HG02642 (cell line): ENCODE measurements at regions not wholly inside any gene's neighbourhood (a gene's known extent, or its start where the extent isn't known, plus 50 kb on each side); places are given as distances from the start of the nearest gene placed in this dataset.

Experiments
- ATAC-seq: cut with Tn5 transposase; IDR thresholded peaks from one replicate; pipeline ENCODE4 v1.9.1; 2021; ENCODE audit warnings: mild to moderate bottlenecking; ENCODE audit not compliant: unreplicated experiment, poor library complexity

DNA sequence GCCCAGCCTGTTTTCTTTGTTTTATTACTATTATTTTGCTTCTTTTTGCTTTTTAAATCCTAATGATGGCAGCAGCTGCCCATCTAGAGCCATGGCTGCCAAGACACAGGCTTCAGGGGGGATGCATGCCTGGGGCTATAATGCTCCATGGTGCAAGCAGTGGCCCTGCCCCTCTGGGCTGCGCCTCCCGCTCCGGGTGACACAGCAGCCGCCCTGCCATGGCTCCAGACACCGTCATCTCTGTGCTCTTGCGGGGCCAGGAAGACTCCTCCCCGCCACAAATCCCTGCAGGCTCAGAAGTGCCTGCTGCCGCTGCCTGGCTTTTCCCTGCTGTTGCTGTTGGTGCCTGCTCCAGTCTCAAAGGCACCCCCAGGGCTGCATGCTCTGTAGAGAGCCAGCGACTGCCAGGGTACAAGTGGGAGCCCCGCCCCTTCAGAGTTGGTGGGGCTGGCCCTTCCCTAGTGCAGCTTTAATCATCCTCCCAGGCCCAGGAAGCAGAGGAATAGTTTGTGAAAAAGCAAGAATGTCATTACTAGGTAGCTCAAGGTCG lies 581.5 kb downstream of the FGF9 start:
- no peak for ATAC-seq

DNA sequence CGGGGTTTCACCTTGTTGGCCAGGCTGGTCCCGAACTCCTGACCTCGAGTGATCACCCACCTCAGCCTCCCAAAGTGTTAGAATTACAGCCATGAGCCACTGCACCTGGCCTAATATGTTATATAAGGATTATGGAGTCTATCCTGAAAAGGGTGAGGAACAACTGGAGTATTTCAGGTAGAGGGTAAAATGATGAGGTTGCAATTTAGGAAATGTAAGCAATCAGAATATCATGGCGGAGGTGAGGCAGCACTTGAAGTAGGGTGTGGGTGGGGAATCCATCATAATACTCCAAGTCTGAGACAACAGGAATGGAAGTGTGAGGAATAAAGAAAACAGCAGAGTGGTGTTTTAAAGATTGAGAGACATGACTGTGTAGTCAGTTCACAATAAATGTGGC lies 582.2 kb downstream of the FGF9 start:
- ATAC-seq: no peak

DNA sequence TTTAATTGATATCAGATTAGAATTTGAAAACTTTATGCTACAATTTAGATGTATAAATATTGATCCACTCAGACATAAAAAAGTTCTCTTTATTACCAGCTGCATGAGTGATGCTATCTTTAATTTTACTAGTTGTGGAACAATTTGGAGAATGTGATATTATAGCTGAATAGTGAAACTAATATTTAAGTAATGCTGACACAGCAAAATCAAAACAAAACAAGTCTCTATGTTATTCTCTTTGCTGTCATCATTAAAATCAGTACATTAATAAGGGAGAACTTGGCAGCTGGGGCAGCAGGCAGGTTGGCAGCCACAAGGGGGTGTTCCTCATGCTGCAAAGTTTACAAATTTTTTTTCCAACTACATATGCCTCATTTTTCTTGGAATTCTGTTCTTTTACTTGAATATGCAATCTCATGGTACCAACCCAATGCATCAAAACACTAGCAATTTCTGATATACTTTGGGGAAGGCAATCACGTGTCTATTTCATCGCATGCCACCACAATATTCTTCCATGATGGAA lies 585.3 kb downstream of the FGF9 start:
- ATAC-seq: no peak

DNA sequence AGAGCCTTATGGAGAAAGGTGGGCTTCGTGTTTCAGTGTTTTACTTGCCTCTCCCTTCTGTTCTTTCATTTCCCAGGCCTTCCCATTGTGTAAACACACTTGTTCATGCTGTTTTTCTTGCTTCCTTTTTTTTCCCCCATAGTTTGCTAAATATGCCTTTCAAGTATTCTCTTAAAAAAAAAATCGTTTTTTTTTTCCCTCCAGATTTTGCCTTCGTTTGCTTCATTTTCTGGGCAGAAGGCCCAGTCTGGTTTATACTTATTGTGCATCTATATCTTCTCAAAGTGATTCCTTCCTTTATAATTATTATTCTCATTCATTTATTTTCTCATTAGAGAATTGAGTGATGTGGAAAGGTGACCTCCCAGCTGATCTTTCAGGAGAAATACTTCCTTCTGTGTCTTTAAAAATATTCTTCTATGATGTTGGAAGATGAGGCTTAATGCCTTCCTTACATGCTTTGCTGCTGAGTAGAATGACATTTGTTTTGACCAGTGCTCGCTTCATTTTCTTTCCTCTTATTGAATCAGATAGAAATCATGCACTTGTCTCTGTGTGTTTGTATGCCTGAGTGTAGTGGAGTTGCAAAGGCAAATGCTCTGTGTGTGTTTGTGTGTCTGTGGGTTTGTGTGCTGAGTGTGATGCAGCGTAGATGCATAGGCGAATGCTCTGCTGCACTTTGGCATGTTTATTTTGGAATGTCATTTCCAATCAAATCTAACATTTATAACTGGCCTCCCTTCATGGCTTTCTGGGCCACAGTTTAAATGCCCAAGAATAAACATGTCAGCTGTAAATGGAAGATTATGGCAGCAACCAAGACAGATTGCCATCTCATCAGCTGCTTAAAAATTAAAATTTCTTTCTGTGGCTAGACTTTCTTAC lies 591.4 kb downstream of the FGF9 start:
- no peak for ATAC-seq

DNA sequence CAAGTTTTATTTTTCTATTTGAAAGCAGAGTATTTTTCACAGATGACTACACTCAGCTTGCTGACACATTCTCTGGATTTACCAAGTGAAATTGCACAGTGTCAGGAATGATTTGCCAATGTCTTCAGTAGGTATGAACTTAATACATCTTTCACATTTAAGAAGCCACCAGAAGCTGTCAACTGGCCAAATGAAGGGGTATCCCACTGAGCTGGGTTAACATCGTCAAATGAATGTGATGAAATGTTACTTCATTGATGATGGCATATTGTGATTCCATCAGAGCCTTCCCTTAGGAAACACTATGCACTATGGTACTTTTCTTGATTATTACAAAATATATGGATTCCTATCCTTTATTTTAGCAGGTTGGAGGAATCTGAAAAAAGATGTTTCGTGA lies 592.3 kb downstream of the FGF9 start:
- ATAC-seq: no peak

DNA sequence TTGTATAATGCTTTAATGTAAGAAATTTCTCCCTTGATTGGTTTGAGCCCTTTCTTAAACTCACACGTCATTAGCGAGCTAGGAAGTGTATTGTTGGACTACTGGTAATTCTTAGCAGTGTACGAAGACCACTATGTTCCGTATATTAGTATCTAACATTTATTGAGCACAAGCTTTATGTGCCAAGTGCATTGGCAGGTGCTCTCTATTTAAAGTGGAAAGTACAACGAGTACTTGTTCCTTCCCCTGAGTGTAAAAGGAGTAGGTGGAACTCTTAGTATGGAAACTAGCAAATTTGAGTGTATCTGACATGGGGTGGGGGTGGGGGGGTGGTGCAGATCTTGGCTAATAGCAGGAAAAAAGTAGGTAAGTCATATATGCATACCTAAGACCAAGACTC lies 594.7 kb downstream of the FGF9 start:
- no peak for ATAC-seq

DNA sequence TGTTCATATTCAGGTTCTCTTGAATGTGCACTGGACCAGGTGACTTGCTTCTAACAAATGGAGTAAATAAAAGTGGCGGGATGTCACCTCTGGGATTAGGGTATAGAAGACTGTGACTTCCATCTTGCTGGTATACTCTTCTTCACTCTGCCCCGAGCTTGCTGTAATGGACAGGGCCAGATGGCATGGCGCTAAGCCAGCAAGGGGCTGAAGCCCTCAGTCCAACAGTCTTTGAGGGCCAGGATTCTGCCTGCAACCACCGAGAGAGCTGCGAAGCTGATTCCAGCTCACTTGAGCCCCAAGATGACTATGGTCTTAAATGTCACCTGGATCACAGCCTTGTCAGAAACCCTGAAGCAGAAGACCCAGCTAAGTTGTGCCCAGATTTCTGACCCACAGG lies 600.0 kb downstream of the FGF9 start:
- no peak for ATAC-seq

DNA sequence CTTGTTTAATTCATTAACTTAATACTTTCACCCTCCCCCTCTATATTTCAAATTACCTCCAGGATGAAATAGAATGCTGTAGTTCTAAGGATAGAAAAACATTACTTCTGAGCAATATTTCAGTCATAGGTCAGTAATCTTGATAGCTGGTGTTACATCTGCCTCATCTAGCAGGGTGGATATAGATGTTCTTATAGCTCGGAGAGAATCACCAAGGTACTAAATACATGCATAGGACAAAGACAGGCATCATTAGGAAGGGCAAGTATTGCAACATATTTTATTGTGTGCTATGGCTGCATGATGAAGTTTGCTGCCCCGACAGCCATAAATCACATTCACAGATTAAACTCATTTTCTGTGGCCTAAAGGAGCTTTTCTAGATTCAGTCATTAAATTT lies 601.0 kb downstream of the FGF9 start:
- ATAC-seq: no peak

DNA sequence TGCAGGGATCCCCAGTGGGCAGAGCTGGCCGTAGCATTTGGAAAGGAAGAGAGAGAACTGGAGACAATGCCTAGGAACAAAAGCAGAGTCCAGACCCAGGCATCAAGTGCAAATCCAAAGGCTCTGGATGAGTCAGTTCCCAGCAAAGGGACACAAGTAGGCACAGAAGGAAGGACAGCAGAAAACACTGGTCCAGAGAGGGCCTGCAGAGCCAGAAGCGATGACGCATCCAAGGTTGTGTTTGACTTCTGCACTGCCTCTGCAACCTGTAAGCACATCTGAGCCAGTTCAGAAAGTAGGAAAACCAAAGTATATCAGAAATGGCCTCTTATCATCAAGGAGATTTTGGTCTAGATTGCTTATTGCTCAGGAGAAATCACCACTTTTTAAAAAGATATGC lies 604.5 kb downstream of the FGF9 start:
- no peak for ATAC-seq

DNA sequence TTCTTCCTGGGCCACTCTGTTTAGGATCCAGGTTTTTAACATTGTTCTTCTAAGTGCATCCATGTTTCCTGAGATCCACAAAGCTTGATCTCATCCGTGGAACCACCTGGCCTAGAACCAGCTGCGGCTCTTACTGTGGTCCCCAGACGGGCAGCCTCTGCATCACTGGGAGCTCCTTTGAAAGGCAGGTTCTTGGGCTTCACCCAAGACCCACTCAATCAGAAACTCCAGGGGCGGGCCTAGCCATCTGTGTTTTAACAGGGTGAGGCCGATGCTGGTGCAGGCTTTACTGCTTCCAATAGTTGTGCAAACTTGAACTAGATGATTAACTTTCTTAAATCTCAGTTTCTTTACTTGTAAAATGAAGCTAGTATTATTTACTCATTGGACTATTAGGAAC lies 605.7 kb downstream of the FGF9 start:
- ATAC-seq: no peak

DNA sequence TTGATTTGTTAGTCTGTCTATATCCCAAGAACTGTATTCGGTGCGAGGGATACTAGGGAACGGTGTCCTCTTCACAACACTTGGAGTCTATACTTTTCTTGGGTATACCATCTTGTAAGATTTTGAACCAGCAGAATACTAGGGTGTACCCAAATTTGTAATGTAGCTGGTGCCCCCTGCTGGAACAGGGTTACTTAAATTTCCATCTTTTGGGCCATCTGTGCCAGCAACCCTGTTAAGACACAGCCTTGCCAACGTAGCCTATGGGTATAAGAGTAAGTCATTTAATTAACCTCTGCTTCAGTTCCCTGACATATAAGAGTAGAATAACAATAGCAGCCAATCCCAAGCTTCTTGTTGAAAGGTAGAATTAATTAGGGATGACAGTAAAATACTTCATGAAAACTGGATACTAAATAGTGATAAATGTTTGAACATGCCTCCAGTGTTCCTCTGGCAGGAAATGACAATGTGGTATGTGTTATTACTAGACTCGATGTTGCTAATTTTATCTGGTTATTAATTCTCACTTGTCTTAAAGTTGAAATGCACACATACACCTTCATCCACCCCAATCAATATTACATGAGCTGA lies 607.6 kb downstream of the FGF9 start:
- peak; percentile 82 for ATAC-seq

DNA sequence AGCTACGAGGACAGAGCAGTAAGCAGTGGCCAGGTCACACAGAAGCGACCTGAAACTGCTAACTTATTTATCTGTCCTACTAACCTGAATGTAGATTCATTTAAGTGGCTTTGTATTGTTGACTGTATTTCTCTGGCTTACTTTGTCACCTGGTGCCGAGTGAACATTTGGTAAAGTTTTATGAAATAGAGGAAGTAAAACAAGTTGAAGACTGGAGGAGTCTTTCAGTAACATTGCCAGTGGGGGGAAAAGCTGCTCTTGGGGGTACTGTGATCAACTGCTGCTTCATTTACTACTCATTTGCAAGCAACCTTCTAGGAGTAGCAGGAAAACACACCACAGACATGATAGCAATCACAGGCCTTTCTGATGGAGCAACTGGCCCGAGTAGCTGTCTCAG lies 615.0 kb downstream of the FGF9 start:
- ATAC-seq: no peak

DNA sequence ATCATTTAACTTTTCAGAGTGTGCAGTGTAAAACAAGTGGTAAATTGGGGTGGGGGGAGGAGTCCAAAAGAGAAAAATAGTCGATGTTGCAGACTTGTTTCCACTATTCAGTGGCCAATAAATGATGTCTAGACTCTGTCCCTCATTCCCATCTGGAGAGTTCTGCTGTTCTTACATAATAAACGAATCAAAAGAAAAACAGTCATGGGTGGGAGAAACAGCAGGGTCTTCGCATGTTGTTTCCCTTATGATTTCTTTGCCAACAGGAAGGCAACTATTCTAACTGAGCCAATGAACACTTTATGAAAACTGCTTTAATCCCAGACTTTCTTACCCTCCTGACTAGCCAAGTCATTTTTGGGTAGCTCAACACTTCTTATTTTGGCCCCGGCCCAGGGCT lies 615.5 kb downstream of the FGF9 start:
- no peak for ATAC-seq

DNA sequence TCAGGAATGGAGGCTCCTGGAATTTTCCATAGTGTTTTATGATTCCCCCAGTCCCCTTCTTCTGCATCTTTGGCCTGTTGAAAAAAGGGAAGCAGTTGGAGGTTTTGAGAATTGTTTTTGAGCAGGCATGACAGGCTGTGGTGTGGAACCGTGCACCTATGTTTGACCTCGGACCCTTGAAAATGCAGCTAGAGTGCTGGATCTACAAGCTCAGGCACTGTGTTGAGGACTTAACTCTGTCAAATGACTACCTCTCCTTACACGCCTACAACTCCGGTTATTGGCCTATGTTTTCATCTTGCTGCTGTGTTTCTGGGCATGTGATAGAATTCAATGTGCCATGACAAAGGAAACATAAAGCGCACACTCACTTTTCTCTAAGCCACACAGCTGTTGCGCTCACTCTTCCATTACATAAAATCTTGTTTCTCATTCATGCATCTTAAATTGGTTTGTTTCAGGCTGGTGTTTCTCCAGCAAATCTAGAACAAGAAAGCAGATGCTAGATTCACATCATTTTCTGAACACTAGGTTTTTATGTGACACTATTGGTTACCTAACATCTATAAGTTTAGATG lies 616.6 kb downstream of the FGF9 start:
- ATAC-seq: no peak

DNA sequence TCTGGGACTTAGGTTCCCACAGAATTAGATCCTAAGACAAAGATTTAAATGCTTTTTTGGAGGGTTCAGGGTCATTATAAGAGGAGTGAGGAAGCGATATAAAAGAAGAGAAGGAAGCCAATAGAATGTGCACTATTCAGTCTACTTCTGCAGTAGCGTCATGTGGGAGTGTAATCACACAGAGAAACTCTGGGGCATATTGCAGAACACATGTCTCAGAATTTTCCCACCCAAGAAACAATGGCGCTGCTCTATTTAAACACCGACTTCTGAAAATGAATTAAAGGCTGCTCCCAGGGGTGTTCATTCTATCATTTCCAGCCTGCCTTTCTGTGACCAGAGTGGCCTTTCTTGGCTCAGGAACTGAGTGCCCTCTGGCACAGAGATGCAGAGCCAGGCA lies 617.6 kb downstream of the FGF9 start:
- no peak for ATAC-seq

DNA sequence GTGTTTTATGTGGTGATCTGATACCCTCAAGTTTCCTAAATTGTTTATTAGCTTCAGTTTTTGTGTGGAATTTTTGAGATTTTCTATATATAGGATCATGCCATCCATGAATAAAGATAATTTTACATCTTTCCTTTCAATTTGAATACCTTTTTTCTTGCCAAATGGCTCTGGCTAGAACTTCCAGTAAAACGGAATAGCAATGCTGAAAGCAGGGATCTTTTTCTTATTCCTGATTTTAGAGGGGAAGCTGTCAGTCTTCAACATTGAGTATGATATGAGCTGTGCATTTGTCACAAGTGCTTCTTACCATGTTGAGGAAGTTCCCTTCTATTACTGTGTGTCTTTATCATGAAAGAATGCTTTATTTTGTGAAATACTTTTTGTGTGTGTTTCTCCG lies 618.8 kb downstream of the FGF9 start:
- ATAC-seq: no peak

DNA sequence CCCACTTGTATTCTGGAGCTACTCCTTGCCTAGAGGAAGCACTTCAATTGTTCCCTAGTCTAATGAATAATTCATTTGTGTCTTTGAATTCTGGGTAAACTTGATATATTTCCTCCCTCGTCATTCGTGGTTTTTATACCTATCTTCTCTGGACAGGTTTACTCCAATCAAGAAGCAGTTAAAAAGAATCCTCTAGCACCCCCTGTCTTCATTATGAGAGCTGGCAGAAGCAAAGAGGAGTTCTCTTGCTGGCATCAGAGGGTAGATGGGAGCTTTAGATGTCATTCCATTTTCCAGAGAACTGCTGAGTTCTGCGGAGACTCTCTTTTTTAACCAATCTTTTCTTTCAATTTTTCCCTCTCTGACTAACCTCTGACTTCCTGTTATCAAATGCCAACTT lies 627.7 kb downstream of the FGF9 start:
- ATAC-seq: no peak

DNA sequence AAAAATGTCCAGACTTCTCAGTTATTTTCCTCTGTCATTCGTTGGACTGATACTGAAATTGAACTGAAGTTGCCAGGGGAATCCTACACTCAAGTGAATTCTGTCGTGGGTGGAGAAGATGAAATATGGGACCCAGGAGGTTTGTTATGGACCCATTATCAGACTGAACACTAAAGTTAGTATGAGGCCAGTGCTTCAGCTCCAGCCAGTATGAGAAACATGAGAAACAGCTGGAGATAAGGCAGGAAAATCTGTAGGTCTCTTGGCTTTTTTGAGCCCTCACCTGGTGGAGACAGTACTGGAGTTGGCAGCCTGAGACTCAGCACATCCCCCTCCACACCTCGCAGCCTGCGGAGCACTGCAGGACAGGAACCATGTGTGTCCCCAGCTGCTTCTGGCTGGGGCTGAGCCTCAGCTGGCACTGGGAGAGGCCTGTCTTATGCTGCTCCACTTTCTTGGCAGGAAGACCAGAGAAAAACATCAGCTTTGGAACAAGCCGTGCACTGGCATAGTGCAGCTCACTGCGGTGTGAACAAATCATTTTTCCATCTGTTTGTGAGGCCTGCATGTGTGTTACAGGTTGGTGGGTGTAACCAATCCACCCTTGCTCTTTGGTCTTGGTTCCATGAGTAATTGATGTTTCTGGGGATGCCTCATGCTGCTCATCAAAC lies 641.0 kb downstream of the FGF9 start:
- no peak for ATAC-seq

DNA sequence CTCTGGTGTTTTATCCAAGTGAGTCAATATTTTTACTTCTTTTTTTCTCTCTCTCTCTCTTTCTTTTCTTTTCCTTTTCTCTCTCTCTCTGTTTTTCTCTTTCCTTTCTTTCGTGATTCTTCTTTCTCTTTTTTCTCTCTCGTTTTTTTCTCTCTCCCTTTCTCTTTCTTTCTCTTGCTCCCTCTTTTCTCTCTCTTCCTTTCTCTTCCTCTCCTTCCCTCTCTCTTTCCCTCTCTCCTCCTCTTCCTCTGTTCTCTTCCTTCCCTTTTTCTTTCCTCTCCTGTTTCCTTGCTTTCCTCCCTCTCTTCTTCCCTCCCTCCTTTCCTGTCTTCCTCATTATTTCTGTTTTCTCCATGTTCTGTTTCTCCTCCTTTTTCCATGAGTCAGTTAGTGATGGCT lies 641.5 kb downstream of the FGF9 start:
- no peak for ATAC-seq

DNA sequence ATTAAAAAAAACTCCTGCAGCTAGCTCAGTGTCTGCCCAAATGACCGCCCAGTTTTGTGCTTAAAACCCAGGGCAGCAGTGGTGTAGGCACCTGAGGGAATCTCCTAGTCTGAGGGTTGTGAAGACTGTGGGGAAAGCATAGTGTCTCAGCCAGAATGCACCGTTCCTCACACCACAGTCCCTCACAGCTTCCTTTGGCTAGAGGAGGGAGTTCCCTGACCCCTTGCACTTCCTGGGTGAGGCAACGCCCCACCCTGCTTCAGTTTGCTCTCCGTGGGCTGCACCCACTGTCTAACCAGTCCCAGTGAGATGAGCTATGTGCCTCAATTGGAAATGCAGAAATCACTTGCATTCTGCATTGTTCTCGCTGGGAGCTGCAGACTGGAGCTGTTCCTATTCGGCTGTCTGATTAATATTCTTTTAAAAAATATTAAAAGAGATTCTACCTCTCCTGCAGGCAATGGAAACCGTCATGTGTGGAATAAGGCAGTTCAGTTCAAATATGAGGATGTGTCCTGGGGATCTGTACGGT lies 645.7 kb downstream of the FGF9 start:
- no peak for ATAC-seq
